ENCODE measurements at regions not wholly inside any gene's neighbourhood (a gene's known extent, or its start where the extent isn't known, plus 50 kb on each side); places are given as distances from the start of the nearest gene placed in this dataset.
"Not testable (repeated sequence)": the region's sequence is repeated elsewhere in the genome, so short reads cannot be mapped to it uniquely, and the experiment has no call there.

DNA sequence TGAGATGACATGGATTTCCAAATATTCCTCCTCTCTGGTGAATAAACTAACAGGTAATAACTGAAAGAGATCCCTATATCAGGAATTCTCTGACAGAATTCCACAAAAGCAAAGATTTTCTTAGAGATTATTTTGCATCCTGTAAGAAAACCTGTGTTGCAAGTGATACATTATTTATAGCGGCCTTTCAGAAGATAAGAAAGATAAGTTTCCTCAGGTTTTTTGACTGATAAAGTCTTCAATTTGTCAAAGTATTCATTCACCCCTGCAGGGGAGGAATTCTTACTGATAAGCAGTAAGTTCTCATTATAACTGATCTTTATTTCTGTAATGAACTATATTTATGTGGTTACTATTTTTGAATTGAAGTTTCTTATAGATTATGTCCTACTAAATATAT, 554.0 kb downstream of the ARL4A start:
- DNase-seq, result no peak

GRCh38 chr7:13257661-13258060, 570.2 kb downstream of the ARL4A start:
- DNase-seq, result no peak

DNA sequence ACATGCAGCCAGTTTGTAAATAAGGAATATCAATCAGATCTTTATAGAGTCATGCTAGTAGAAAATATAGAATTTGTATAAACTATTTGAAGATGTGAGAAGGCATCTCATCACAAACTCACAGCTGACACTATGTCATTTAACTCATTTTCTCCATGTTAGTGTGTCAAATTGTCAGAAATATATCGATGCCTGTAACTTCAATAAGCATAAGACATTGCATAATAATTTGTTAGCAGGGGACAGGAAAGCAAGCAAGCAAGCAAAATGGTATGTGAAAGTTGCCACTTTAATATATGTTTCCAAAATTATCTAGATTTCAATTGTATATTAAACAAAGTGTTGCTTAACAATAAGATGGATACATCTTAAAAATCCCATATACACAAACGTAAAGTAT, 571.0 kb downstream of the ARL4A start:
- DNase-seq, result no peak

DNA sequence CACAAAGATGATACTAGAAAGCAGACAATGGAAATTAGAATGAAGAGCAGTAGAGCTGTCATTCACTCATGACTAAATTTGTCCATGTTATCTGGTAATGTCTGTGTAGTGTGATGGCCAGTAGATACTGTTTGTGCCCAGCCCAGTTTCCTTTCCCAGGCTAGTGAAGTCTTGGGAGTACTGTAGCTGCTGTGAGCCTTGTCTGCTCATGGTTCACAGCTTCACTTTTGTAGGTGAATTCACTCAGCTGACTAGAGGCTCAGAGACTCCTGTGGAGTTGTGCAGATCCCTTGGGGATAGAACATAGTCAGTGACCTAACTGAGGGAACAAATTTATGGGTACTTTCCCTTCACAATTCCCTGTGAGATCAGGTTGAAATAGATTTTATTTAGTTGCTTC, 572.5 kb downstream of the ARL4A start:
- no peak for DNase-seq

- DNase-seq, result peak; percentile 20
Observed at GRCh38 chr7:13262929-13263530, 575.6 kb downstream of the ARL4A start.

- no peak for DNase-seq
Observed at GRCh38 chr7:13265271-13265670, 577.8 kb downstream of the ARL4A start.

GRCh38 chr7:13274205-13274604, 586.8 kb downstream of the ARL4A start:
- DNase-seq, result not testable (repeated sequence)

GRCh38 chr7:13276977-13277376, 589.5 kb downstream of the ARL4A start:
- no peak for DNase-seq

DNA sequence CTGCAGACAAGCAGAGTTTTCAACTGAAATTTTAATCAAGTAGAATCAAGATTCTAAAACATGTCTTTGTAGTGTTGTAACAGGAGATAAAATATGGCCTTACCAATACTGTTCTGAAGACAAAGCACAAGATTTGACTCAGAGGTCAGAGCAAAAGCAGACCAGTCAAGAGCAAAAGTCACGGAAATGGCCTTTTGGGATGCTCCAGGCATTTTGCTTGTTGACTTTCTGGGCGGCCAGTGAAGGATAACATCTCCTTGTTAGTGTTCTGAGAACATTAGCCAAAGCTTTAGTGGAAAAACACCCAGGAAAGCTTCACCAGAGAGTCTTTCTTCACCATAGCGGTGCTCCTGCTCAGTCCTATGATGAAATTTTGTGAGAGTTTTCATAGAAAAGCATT, 590.6 kb downstream of the ARL4A start:
- DNase-seq, result no peak

DNA sequence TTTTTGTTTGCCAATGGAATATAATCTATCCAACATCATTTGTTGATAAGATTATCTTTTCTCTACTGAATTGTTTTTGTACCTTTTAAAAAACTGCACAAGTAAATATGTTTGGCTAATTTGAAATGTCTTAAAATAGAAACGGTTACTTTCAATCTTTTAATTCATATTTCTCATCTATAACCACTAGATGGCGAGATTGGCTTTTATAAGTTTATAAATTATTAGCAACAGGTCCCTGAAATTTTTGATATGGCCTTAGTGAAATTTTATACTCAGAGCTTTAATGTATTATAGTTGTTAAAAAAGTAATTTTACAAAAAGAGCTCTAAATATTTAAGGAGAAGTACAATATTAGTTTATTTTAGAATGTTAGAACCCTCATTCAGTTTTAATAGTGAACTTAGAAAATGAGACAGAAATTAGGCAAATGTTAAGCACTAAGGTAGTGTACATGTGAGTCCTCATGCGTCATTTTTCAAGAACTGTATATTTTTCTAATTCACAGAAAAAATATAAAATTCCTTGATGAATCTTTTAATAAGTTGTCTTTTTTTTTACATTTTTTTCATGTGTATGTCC, 592.5 kb downstream of the ARL4A start:
- peak; percentile 10 for DNase-seq

DNA sequence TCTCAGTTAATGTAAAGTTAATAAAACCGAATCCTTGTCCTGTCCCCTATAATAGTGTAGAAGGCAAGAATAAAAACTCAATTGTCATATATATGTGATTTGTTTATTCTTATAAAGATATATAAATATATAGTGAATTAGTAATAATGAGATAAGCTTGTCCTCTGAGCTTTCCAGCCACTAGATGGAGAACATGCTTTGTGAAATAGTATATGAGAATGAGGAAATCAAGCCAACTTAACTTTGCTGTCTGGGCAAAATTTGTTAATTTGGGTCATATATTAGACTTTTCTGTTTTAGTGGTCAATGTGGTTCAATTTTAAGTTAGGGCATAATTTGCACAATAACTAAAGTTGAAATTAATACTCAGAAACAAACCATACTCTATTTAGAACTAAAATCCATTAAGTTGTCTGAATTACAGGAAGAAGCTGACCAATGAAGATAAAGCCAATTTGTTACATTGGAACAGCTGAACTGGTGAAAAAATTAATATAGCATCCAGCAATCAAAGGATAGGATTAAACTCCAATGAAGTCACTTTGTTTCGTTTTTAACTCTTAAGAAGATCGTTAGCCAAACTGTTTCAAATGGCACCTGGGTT, 595.0 kb downstream of the ARL4A start:
- no peak for DNase-seq

- DNase-seq, result no peak
Observed at GRCh38 chr7:13286916-13287315, 599.5 kb downstream of the ARL4A start.

GRCh38 chr7:13288516-13288915, 601.1 kb downstream of the ARL4A start:
- DNase-seq, result no peak

GRCh38 chr7:13290975-13291374, 603.5 kb downstream of the ARL4A start:
- no peak for DNase-seq

GRCh38 chr7:13293264-13294002, 606.0 kb downstream of the ARL4A start:
- DNase-seq, result no peak

- no peak for DNase-seq
Observed at GRCh38 chr7:13307040-13307439, 619.6 kb downstream of the ARL4A start.

DNA sequence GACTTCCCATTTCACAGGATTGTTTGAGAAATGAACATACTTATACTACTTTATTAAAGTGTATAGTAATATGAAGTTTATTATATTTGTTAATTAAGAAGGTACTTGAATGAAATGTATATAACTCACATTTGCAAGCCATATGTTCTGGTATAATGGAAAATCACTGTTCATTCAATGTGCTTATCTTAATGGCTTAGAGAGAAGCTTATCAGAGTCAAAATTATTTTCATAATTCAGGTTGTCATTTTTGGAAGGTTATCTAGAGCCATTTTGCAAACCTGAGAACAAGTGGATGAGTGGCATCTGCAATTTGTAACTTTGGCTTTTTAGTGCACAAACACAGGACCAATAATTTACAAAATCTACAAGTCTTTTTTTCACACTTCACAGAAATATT, 621.0 kb downstream of the ARL4A start:
- no peak for DNase-seq

DNA sequence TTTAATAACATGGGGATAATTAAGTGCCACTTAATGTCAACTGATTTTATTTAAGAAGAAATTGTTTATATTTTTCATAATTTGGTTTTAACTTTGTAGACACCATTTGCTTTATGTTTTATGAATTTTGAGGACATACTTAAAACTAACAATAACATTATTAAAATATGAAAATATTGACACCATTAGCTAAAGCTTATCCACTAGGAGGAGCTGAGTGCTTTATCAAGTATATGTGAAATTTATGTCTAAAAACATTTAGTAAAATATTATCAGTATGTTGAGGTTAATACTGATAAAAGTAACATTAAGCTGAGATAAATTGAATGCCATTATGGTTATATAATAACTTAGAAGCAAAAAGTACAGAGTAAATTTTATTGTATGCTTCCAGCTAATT, 622.1 kb downstream of the ARL4A start:
- no peak for DNase-seq

DNA sequence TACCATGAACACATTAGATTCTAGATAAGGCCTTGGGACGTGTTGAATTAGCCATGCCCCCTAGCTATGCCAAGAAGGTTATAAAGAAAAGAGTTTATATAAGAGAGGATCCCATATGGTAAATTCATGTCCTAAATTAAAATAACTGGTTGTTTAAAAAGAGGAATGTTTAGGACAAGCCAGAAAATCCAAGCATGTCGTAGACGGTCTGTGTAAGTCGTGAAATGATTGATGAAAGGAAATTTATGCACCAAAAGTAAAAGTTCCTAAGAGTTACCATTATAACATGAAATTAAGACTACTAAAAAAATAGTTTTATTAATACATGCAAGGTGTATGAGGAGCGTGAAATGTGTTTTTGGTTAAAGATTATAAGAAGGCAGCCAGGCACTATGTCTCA, 624.9 kb downstream of the ARL4A start:
- no peak for DNase-seq

DNA sequence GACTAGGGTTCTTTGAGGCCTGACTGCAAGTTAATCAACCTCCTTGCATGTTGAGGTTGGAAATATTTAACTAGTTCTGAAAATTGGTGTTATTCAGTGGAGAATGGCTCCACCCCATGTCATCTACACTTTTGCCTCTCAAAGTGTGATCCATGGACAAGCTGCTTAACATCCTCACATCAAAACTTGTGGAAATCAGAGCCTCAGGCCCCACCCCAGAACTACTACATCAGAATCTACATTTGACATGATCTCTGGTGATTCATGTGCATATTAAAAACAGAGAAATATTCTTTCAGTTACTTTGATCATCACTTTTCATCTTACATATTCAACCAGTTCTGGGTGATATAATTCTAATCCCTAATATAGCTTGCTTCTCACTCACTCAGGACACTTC, 632.9 kb downstream of the ARL4A start:
- no peak for DNase-seq

DNA sequence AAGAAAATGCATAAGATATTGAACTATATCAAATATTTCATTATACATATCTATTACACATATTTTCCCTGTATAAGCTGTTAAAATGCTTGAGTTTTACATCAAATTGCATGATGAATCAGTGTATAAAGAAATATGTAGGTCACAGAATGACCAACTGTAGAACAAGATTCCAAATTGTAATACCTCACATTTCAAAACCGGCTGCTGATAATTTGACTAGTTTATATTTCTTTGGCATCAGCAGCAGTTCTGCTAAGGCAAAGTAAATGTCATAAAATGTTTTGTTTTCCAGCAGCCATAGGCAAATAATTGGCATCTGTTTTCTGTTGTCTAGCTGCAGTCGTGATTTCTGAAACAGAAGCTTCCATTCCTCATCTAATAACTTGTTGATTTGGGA, 633.9 kb downstream of the ARL4A start:
- DNase-seq, result no peak

DNA sequence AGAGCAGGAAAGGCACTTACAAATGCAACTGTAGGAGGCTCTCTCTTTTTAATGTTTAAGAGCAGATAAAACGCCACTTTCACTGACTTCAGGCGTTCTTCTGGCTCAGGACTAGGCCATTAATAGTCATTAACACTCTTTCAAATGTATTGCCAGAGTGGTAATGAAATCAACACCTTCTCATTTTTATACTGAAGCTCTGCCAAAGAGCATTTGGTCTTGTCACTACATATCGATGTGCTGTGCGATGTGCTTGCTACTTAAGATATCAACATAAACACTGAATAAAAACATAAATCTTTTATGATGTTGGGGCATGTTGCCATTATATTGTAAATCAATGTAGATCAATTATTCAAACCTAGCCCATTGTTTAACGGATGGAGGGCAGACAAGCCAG, 634.7 kb downstream of the ARL4A start:
- no peak for DNase-seq

DNA sequence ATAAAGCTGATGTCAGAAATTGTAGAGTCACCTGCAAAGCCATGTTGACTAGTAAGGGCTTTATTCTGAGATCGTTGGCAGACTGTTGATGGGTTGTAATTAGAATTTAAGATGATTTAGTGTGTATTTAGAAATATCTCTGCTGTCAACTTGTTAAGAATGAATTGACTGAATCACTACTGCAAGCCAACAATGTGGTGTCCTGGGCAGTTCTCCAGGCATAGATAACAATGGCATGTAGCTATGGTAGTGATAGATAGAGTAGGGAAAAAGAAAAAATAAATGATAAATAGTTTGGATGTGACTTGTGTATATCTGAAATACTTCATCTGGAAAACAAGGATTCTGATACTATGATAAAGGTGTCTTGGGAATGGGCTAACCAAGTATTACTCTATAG, 640.2 kb downstream of the ARL4A start:
- no peak for DNase-seq

DNA sequence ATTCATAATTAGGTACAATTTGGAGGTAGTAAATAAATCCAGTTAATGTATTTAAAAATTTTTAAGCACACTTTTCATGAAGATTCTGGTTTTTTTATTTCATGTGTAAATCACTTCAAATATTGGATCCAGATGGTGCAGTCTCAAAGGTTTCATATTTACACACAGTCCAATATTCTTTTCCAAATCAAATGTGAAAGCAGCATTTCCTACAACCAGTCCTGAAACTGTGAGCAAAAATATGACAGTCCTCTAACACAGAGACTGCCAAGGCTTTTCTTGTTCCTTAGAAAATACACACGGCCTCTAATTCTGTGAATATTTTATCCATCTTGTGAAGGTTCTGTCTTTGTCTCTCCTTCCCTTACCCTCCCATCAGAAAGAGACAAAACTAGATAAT, 645.9 kb downstream of the ARL4A start:
- DNase-seq, result no peak
